CD4-positive, alpha-beta T cell treated with Interleukin-10 for 1 hour (primary cell): ENCODE measurements at regions not wholly inside any gene's neighbourhood (a gene's known extent, or its start where the extent isn't known, plus 50 kb on each side); places are given as distances from the start of the nearest gene placed in this dataset.
"Not testable (repeated sequence)": the region's sequence is repeated elsewhere in the genome, so short reads cannot be mapped to it uniquely, and the experiment has no call there.

ENCODE experiments used
- DNase-seq: peaks from one replicate; pipeline ENCODE4 v3.0.0-alpha.2; 2020

DNA sequence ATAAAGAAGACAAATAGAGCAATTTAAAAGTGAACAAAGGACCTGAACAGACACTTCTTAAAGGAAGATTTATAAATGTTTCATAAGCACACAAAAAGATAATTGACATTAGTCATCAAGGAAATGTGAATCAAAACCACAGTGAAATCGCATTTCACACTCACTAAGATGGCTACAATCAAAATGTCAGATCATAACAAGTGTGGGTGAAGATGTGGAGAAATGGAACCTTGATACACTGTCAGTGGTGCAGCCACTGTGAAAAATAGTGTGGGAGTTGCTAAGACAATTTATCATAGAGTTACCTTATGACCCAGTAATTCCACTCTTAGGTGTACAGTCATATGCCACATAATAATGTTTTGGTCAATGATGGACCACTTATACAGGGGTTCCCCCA lies 54.5 kb upstream of the HTR4 start:
- no peak for DNase-seq

DNA sequence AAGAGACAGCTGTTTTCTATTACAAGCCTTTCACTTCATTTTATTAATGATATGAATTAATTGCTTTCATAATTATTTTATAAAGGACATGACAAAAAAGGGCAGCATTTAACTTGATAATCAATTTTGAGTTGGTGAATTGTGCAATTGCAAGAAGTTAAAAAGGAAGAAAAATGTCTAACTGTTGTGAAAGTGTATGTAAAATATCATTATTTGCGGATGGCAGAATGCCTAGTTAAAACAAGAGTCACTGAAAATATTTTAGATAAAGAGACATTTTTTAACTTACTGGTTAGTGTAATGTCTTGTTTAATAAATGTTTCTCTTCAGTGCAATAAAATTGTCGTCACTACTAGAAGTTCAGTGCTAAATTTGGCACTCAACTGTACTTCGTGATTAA lies 57.6 kb upstream of the HTR4 start:
- DNase-seq, result no peak

DNA sequence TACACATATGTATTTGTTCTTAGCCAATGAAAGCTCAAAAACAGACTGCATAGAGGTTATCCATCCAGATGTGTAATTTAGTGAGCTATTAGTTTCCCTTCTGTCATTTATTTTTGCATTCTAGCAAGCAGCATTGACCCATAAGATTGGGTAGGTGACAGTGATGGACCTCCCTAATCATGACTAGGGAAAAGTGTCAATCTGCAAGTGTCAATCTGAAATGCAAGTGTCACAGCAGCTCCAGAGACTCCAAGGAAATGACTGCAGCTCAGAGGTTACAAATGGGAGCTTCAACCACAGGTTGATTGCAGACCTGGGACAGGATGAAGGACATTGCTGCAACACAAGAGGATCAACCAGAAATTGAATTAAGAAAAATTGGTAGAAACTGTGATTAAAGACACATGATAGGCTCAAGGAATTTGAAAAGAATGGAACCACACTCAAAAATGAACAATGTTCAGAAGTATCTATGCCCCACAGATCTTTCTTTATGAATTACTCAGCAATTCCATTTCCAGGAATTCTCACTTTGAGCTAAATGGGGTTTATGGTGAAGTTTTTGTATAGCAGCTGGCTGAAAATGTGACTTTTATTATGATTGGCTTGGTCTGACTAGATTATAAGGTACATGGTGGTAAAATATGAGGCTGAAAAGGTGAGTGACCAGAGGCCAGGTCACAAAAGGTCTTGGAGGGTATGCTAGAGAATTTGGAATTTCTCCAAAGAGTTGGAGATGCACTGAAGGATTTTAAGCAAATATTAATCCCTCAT lies 59.6 kb upstream of the HTR4 start:
- DNase-seq, result no peak

DNA sequence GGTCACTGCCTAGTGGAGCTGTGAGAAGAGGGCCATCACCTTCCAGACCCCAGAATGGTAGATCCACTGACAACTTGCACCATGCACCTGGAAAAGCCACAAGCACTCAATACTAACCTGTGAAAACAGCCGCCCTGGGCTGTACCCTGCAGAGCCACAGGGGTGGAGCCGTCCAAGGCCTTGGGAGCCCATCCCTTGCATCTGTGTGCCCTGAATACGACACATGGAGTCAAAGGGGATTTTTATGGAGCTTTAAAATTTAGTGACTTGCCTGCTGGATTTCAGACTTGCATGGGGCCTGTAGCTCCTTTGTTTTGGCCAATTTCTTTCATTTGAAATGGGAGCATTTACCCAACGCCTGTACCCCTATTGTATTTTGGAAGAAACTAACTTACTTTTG lies 62.4 kb upstream of the HTR4 start:
- DNase-seq, result no peak

DNA sequence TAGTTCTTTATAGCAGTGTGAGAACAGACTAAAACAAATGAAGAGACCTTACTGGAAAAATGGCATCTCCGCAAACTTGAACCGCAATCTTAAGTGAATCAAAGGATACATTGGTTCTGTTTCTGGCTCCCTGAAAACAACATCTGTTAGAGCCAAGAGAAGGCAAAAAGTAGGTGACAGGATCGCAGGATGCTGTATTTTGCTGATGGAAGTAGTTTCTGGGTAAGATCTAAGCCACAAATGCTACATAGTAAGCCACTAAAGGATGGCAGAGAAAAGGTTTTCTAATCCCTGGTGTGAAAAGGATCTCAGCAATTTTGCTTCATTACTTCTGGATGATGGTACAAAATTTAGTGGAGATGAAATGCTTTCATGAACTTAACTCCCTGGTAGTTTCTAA lies 63.3 kb upstream of the HTR4 start:
- DNase-seq, result no peak

DNA sequence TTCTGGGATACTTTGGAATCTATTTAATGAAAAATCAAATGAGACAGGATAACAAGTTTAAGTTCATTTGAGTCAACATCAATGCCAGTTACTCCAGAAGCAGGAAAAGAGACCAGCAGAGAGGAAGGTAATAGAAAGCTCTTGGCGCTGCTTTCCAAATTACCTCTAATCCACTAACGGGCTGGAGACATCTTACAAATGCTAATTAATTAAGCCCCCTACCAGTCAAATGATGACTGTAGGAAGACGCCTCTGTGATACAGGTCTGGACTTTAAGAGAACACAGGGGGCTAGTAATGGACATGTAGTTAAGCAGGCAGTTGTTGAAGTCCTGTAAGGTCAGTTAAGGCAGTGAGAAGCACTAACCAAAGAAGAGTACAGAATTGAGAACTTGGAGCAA lies 65.3 kb upstream of the HTR4 start:
- no peak for DNase-seq

DNA sequence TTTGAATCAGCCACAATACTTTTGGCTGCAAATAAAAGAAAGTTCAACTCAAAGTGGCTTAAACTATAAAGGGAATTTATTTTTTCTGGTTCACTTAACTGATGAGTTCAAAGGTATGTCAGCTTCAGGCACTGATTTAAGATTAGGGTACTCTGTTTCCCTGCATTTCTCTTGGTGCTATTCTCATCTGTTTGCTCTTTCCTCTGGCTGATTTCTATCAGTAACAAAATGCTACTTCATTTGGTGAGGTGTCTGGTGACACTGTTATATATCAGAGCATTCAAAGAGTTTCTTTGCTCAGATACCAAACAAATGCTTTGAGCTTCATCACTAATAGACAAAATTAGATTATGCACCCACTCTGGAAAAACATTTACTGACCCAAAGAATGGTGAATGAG lies 65.9 kb upstream of the HTR4 start:
- DNase-seq, result no peak

DNA sequence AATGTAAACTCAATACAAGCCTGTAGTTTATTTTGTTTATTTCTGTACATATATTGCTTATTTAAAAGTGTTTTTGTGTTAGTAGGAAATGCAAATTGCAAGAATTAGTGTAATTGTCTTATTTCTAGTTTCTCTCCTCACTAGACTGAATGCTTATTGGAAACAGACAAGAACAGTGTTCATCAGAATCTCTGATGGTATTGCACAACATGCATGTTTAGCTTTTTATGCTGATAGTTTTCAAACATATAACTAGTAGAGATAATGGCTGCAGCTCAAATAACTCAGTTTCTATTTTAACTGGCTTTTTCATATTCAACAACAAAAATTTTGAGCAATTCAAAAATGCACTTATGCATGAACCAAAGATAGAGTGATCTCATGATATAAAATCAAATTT lies 68.8 kb upstream of the HTR4 start:
- no peak for DNase-seq

DNA sequence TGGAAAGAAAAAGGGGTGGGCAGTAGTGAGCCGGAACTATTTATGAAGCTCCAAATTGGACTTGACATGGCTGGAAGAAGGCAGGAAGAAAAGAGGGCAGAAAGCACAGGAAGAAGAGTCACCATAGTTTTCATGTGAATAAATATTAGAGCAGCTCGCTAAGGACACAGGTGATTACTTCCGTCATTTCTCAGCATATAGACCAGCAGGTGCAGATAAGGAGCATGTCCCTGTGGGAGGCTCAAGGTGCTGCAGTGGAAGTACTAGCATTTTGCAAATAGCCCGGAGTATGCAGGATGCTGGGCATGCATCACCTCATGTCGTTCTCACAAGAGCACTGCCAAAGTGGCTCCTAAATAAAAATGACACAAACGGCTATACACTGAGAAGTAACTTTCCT lies 71.3 kb upstream of the HTR4 start:
- DNase-seq, result no peak

DNA sequence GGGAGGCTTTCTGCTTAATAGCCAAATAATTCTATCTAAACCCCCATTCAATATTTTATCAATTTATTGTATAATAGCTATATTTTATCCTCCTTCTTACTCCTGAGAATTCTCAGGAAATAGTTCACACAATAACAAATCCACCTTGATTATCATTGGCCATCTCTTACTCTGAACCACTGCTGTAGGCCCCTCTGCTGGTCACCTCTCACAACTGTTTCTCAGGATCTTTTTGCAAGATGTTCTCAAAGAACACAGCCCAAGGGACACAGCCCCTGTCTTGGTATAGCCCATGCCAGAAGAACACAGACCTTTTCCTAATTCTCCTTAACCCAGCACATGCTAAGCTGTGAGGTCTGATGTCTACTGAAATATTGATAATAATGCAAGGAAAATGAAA lies 74.9 kb upstream of the HTR4 start:
- no peak for DNase-seq

DNA sequence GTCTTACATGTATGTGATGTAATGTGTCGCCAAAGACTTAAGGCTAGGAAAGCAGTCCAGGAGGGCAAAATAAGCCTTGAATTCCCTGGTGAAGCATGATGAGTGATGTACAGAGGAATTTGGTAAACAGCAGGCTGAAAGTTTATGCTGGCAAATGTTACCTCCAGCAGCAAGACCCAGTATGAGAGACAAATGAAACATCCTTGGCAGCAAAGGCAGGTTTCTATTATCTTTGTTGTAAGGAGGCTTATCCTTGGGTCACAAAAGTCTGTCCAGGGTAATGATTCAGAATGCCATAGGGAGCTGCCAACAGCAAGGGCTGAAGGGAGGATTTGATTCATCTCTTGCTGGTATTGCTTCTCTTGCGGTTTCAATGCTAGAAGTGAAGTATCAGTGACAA lies 75.9 kb upstream of the HTR4 start:
- DNase-seq, result no peak

DNA sequence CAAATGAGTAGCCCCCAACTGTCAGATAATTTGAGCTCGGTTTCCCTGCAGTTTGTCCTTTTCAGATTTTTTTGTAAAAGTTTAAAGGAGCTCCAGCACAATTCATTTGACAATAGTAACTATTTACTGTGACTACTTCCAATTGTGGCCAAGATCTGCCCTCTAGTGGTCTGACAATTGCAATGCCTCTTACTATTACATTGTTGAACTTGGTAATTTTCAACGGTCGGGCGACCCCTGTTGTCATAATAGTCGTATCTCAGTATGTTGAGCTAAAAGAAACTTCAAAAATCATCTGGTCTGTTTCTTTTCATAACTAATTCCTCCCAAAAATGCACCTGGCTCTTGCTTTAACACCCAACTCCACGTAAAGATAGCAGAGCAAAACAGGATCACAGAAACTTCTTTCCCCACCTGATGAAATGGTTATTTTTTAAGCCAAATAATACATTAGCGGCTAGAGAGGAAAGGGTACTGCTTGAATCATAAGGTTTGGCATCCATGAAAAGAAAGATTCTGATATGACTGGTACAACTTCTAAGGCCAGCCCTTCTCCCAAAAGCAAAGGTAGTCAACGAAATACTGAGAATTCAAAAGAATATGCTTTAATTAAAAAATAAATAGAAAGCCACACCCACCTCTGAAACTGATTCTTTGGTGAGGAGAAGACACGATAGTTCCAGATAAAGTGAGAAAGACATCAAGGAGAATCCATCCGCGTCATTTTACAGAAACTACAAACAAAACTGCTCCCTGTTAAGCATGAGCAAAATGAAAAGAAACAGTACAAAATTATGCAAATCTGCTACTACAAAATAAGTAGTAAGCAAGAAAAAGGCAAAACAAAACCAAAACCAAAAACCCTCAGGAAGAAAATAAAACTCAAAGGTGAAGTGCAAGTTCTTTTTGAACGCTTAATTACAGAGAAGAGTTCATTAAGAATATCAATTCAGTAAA lies 76.9 kb upstream of the HTR4 start:
- peak; percentile 81 for DNase-seq

DNA sequence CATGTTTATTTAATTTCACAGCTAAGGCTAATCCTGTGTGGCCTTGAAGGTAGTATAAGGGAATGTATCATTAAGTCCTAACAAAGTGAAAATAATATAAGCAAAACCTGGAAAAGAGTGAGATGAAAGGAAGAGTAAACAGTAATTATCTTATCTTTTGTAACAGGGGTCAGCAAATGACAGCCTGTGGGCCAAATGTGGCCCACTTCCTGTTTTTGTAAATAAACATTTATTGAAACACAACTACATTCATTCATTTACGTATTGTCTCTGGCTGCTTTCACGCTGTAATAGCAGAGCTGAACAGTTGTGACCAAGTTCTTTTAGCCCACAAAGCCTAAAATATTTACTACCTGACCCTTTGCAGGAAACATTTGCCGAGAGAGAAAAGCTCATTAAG lies 78.4 kb upstream of the HTR4 start:
- no peak for DNase-seq

DNA sequence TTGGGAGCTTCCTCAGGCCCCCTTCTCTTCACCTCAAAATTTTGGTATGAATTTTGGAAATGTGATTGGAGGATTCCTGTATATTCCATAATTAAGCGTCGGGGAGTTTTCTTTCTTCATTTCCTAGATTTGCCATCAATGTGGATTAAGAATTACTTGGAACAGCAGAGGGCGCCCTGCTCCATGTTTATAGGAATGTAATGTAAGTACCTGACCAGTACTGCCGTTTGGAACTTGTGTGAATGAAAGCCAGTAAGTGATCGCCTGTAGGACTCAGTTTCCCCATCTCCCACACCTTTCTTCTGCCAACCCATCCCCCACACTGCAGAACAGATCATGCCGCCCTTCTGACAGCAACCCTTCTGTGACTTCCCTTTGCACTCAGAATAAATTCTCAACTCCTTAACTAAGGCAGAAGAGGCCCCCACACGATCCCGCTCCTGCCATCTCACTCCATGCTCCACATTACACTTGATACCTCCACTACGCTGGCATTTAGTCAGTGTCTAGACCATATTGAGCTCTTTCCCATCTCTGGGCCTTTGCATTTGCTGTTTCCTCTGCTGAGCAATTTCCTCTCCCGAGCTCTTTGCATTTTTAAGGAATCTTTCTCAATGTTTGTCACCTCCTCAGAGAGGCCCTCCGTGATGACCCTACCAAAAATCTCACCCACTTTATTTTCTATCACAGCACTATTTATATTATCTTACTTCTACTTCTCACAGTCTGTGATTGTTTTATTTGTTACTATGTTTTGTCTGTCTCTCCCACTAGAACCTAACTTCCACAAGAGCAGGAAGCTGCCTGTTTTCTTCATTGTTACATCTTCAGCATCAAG lies 79.5 kb upstream of the HTR4 start:
- DNase-seq, result peak; percentile 76

DNA sequence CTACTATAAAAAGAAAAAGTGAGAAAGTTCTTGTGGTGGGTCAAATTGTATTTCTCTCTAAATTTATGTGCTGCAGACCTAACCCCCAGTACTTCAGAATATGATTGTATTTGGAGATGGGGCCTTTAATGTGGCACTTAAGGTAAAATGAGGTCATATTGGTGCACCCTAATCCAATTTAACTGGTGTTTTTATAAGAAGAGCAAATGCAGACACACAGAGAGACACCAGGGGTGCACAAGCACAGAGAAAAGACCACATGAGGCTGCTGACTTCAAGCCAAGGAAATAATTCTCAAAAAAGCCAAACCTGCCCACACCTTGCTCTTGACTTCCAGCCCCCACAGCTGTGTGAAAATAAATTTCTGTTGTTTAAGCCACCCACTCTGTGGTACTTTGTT lies 80.2 kb upstream of the HTR4 start:
- DNase-seq, result no peak

DNA sequence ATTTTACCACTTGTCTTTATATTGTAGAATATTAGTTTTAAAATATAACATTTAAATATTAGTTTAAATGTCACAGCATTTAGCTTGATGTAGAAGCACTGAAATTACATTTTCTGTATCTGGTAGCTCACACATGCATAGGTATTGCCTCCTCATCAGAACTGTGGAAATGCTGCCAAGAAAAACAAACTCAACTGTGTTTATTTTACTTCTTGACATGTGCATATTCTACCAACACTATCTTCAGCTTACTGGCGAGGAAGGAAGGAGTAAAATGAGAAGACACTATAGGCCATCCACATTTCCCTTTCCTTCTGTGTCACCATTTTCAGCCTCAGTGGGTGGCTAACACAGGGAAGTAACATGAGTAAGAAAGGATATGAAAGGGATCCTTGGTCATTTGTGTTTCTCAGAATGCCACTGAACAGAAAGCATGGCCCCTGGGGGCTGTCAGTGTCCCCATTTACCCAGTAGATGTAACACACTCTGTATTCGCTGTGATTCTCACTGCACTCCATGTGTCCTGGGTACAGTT lies 81.0 kb upstream of the HTR4 start:
- no peak for DNase-seq

DNA sequence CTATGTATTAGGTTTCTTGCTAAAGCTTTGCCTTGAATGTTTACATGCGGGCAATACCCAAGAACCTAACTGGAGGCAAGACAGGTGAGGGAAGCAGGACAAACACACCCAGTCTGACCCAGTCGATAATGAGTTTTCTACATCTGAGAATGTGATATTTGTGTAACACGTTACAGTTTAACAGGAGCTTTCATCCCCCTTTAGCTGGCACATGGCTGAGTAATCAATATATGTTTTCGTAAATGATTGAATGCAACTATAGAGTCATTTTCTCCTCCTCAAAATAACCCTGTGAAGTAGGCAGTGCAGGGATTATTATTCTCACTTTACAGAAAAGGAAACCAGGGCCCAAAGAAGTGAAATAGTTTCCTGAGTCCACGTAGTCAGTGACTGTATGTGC lies 84.7 kb upstream of the HTR4 start:
- no peak for DNase-seq

DNA sequence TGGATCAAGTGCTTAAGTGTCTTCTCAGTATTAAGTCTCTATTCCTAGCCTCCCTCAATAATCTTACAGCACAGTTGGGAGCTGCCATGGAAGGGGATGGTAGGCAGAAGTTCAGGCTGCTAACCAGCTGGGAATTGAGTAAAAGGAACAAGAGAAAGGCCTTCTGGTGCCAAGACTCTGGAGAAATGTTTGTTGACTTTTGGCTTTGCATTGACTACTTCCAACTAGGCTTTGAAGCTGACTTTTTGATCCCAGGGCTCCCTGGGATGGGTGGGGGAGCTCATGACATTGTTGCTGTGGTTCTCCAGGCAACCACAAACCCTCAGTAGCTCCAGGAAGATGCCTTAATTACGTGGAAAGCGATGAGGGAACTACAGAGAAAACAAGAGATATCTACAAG lies 85.2 kb upstream of the HTR4 start:
- no peak for DNase-seq

DNA sequence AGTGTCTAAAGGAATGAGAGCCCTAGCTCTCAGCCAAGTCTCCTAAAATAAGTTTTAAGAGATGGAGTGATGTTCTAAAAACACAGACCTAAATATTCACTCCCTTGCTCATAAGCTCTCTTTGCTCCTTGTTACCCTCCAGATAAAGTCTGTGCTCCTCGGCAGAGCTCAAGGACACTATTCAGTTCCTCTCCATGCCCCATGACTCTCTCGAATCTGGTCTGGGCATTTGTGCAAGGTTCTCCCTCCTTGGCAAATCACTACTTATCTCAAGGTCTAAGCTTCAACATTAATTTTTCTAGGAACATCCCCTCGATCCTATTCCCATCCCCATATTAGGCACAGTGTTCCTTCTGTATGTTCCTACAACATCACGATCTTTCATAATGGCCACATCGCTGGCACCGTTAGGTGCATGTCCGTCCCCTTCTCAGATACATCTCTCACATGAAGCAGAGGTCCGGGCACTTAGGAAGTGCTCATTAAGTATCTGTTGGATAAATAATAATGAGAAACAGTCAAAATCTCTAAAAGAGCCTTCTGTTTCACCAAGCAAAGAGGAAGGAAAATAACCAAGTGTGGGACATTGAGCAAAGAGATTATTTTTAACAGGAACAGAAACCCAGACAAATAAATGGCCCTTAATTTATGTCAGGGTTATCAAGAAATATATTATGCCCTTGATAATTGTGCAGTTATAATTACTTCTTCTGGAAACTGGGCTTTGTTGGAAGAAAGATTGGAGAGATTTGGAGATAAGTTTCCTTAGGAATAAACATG lies 85.9 kb upstream of the HTR4 start:
- DNase-seq, result no peak

DNA sequence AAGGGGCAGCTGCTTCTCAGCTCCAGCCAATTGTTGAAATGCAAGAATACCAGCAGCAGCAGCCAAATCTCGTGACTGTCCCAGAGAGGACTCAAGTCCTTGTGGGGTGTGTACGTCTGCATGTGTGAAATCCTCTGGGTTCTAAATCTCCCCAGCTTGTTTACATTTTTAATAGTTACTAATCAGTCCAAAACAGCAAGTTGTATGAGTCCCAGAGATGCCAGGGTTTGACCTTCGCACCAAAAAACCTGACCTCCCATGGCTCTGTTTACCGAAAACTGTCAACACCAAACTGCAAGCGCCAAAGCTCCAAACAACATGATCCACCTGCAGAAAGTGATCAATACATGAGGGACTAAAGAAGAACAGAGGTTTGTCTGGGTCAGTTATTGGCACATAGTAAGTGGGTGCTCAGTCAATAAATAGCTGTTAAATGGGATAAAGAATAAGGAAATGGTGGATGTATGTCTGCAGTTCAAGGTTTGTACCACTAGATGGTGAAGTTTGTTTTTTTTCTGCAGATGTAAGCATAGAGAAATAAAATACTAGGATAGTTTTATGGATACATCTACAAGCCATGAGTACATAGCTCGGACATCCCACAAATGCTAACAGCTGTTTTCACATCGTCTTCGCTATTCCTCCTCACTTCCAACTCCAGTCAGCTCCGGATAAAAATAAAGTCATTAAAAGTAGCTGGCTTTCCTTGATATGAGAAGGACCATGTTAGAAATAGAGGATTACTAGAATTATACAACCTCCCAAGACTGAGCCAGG lies 85.3 kb upstream of the ADRB2 start:
- peak; percentile 52 for DNase-seq

DNA sequence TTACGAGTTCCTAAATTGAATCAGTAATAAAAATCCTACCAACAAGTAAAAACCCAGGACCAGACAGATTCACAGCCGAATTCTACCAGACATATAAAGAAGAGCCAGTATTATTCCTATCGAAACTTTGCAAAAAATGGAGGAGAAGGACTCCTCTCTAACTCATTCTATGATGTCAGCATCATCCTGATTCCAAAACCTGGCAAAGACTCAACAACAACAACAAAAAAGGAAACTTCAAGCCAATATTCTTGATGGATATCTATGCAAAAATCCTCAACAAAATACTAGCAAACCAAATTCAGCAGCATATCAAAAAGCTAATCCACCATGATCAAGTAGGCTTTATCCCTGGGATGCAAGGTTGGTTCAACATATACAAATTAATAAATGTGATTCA lies 84.6 kb upstream of the ADRB2 start:
- DNase-seq, result not testable (repeated sequence)
